OCI-LY3 (cell line): ENCODE measurements at regions not wholly inside any gene's neighbourhood (a gene's known extent, or its start where the extent isn't known, plus 50 kb on each side); places are given as distances from the start of the nearest gene placed in this dataset.

Experiments
- H2AFZ ChIP-seq: fragments of 200-600, 300-600 bp; shearing (Covaris generic); 2 replicates; pipeline ENCODE4 v1.6.0; 2014; ENCODE audit warnings: antibody characterized with exemption, low read depth, low read length
- H3K27ac ChIP-seq: fragments of 200-600, 300-600 bp; sonication (generic); 2 replicates; pipeline ENCODE4 v1.5.1; 2014; ENCODE audit warnings: mild to moderate bottlenecking, low read length, moderate library complexity, mixed read lengths
- H3K27me3 ChIP-seq: fragments of 200-600, 300-600 bp; sonication (generic); 2 replicates; pipeline ENCODE4 v1.6.1; 2014; ENCODE audit warnings: low read depth, low read length, mixed read lengths
- H3K36me3 ChIP-seq: fragments of 200-600, 300-600 bp; sonication (generic); replicated peaks from 2 replicates; pipeline ENCODE3; 2014; ENCODE audit warnings: low read depth, low read length, mixed read lengths
- H3K4me1 ChIP-seq: fragments of 300-600, 200-600 bp; sonication (generic); 2 replicates; pipeline ENCODE4 v1.6.1; 2014; ENCODE audit warnings: low read length, mixed read lengths
- H3K4me2 ChIP-seq: fragments of 200-600, 300-600 bp; sonication (generic); 2 replicates; pipeline ENCODE4 v1.6.1; 2014; ENCODE audit warnings: low read length, mixed read lengths
- H3K4me3 ChIP-seq: fragments of 300-600, 200-600 bp; sonication (generic); 2 replicates; pipeline ENCODE4 v1.5.1; 2014; ENCODE audit warnings: antibody characterized with exemption, mild to moderate bottlenecking, low read length, moderate library complexity
- H3K79me2 ChIP-seq: fragments of 300-600, 200-600 bp; shearing (Covaris generic); 2 replicates; pipeline ENCODE4 v1.6.1; 2014; ENCODE audit warnings: mild to moderate bottlenecking, low read length, mixed read lengths
- H3K9ac ChIP-seq: fragments of 300-600, 200-600 bp; shearing (Covaris generic); 2 replicates; pipeline ENCODE4 v1.6.0; 2014; ENCODE audit warnings: mild to moderate bottlenecking, low read length, moderate library complexity
- H3K9me3 ChIP-seq: fragments of 200-600, 300-600 bp; shearing (Covaris generic); 2 replicates; pipeline ENCODE4 v1.6.1; 2014; ENCODE audit warnings: low read length, mixed read lengths; ENCODE audit not compliant: insufficient read depth
- H4K20me1 ChIP-seq: fragments of 200-600, 300-600 bp; sonication (generic); 2 replicates; pipeline ENCODE4 v1.6.1; 2016; ENCODE audit warnings: low read length, mixed read lengths; ENCODE audit not compliant: insufficient read depth
- CTCF ChIP-seq: fragments of 200-600, 300-600 bp; sonication (generic); IDR thresholded peaks from 2 replicates; pipeline ENCODE4 v1.5.1; 2014; ENCODE audit warnings: antibody characterized with exemption, low read length, low read depth
- EZH2phosphoT487 ChIP-seq: fragments of 200-600 bp; shearing (Covaris generic); IDR thresholded peaks from 2 replicates; pipeline ENCODE4 v1.6.1; 2018; ENCODE audit warnings: antibody characterized with exemption, mixed run types, low read depth

GRCh38 chr11:92580908-92581307 lies 356.3 kb downstream of the FAT3 start:
- no peak overlapping the region for H3K27ac ChIP-seq
- H3K4me1 ChIP-seq, result no peaks in the 10 kb centered on the region
- no peaks in the 10 kb centered on the region for H3K9me3 ChIP-seq
- H3K36me3 ChIP-seq, result no peaks in the 10 kb centered on the region
- no peak overlapping the region for H3K4me2 ChIP-seq
- no peaks in the 10 kb centered on the region for H3K79me2 ChIP-seq
- TF ChIP-seq EZH2phosphoT487, result no peak
- no peak for TF ChIP-seq CTCF
- no peak overlapping the region for H3K9ac ChIP-seq
- no peaks in the 10 kb centered on the region for H3K27me3 ChIP-seq
- no peak overlapping the region for H2AFZ ChIP-seq
- no peaks in the 10 kb centered on the region for H4K20me1 ChIP-seq
- no peak overlapping the region for H3K4me3 ChIP-seq

GRCh38 chr11:92588393-92588792 lies 363.8 kb downstream of the FAT3 start:
- no peaks in the 10 kb centered on the region for H3K4me1 ChIP-seq
- no peaks in the 10 kb centered on the region for H3K9me3 ChIP-seq
- H2AFZ ChIP-seq, result no peak overlapping the region
- H4K20me1 ChIP-seq, result no peaks in the 10 kb centered on the region
- H3K27me3 ChIP-seq, result no peaks in the 10 kb centered on the region
- no peaks in the 10 kb centered on the region for H3K79me2 ChIP-seq
- no peak overlapping the region for H3K4me3 ChIP-seq
- H3K4me2 ChIP-seq, result no peak overlapping the region
- no peak for TF ChIP-seq CTCF
- no peak for TF ChIP-seq EZH2phosphoT487
- H3K36me3 ChIP-seq, result no peaks in the 10 kb centered on the region
- no peak overlapping the region for H3K27ac ChIP-seq
- H3K9ac ChIP-seq, result no peak overlapping the region

GRCh38 chr11:92589512-92589911 lies 364.9 kb downstream of the FAT3 start:
- Histone ChIP-seq H2AFZ (no peak overlapping the region), H3K4me2 (no peak overlapping the region), H3K27me3 (no peaks in the 10 kb centered on the region), H3K79me2 (no peaks in the 10 kb centered on the region), H3K27ac (no peak overlapping the region), H3K36me3 (no peaks in the 10 kb centered on the region), H3K4me3 (no peak overlapping the region), H3K9ac (no peak overlapping the region), H3K9me3 (no peaks in the 10 kb centered on the region), H3K4me1 (no peaks in the 10 kb centered on the region), H4K20me1 (no peaks in the 10 kb centered on the region)
- TF ChIP-seq EZH2phosphoT487 (no peak), CTCF (no peak)

GRCh38 chr11:92591521-92591920 lies 366.9 kb downstream of the FAT3 start:
- Histone ChIP-seq H3K27ac (no peak overlapping the region), H3K36me3 (no peaks in the 10 kb centered on the region), H3K4me3 (no peak overlapping the region), H3K9me3 (no peaks in the 10 kb centered on the region), H4K20me1 (no peaks in the 10 kb centered on the region), H3K27me3 (no peaks in the 10 kb centered on the region), H3K79me2 (no peaks in the 10 kb centered on the region), H3K9ac (no peak overlapping the region), H2AFZ (no peak overlapping the region), H3K4me1 (no peaks in the 10 kb centered on the region), H3K4me2 (no peak overlapping the region)
- TF ChIP-seq CTCF (no peak), EZH2phosphoT487 (no peak)
